Keratinocyte (primary cell): ENCODE measurements at regions not wholly inside any gene's neighbourhood (a gene's known extent, or its start where the extent isn't known, plus 50 kb on each side); places are given as distances from the start of the nearest gene placed in this dataset.

Source experiments
- DNase-seq: peaks from one replicate; pipeline ENCODE4 v3.0.0-alpha.2; 2011; ENCODE audit warnings: low read depth, missing footprints, low spot score
- FAIRE-seq: peaks from 2 replicates; lab custom pipeline; 2011; peaks lifted over from hg19 to GRCh38; lab: Jason Lieb, UNC
- H2AFZ ChIP-seq: 2 replicates; pipeline ENCODE4 v1.6.0; 2012; ENCODE audit warnings: low read length, control low read depth, inconsistent platforms; ENCODE audit not compliant: control insufficient read depth
- H3K27ac ChIP-seq: 2 replicates; pipeline ENCODE4 v1.5.1; 2011; ENCODE audit warnings: low read length; ENCODE audit not compliant: control insufficient read depth, insufficient read depth
- H3K27me3 ChIP-seq: 3 replicates; pipeline ENCODE4 v1.6.0; 2011; ENCODE audit warnings: low read length; ENCODE audit not compliant: control insufficient read depth, insufficient read depth; ENCODE audit errors: extremely low read depth
- H3K36me3 ChIP-seq, 2 experiments: 2 replicates in 1 of 2; 3 replicates in 1 of 2; pipeline ENCODE4 v1.5.1; 2011; ENCODE audit warnings: low read length in 2 of 2, mild to moderate bottlenecking in 1 of 2; ENCODE audit not compliant: control insufficient read depth in 2 of 2, insufficient read depth in 2 of 2; ENCODE audit errors: extremely low read depth in 1 of 2
- H3K4me1 ChIP-seq: 3 replicates; pipeline ENCODE4 v1.5.1; 2011; ENCODE audit warnings: low read length; ENCODE audit not compliant: control insufficient read depth, insufficient read depth; ENCODE audit errors: extremely low read depth
- H3K4me2 ChIP-seq: 3 replicates; pipeline ENCODE4 v1.6.0; 2011; ENCODE audit warnings: low read depth, low read length; ENCODE audit not compliant: control insufficient read depth, insufficient read depth; ENCODE audit errors: extremely low read depth
- H3K4me3 ChIP-seq, 3 experiments: fragments of 200-600 bp in 1 of 3; sonication (generic) in 1 of 3; 2 replicates in 2 of 3; 3 replicates in 1 of 3; pipeline ENCODE4 v1.5.1; 2011 to 2016; ENCODE audit warnings: low read length in 3 of 3, mild to moderate bottlenecking in 3 of 3, control low read depth in 2 of 3, inconsistent platforms in 1 of 3, low read depth in 1 of 3, mixed read lengths in 1 of 3, mixed run types in 1 of 3, moderate library complexity in 1 of 3; ENCODE audit not compliant: control insufficient read depth in 2 of 3, insufficient read depth in 2 of 3; ENCODE audit errors: extremely low read depth in 1 of 3
- H3K79me2 ChIP-seq: 2 replicates; pipeline ENCODE4 v1.6.0; 2012; ENCODE audit warnings: low read length; ENCODE audit not compliant: control insufficient read depth, insufficient read depth
- H3K9ac ChIP-seq: 3 replicates; pipeline ENCODE4 v1.6.0; 2011; ENCODE audit warnings: low read length; ENCODE audit not compliant: control insufficient read depth, insufficient read depth; ENCODE audit errors: extremely low read depth
- H3K9me1 ChIP-seq: 3 replicates; pipeline ENCODE4 v1.6.0; 2011; ENCODE audit warnings: low read length; ENCODE audit not compliant: control insufficient read depth, insufficient read depth; ENCODE audit errors: extremely low read depth
- H3K9me3 ChIP-seq: 2 replicates; pipeline ENCODE4 v1.5.1; 2012; ENCODE audit warnings: low read depth, low read length; ENCODE audit not compliant: control insufficient read depth
- H4K20me1 ChIP-seq: 3 replicates; pipeline ENCODE4 v1.6.0; 2011; ENCODE audit warnings: low read length; ENCODE audit not compliant: control insufficient read depth, insufficient read depth; ENCODE audit errors: extremely low read depth
- EZH2 ChIP-seq: IDR thresholded peaks from one replicate; pipeline ENCODE4 v1.6.1; 2012; ENCODE audit warnings: inconsistent platforms, mild to moderate bottlenecking, low read length, moderate library complexity
- dilution Hi-C: fragments of 300-500 bp; cut with MboI; formaldehyde crosslinking; loops from one replicate; pipeline ENCODE4 v1.7.0; 2020; ENCODE audit warnings: low sequenced_read_pairs; ENCODE audit not compliant: extremely low pct_ligation_motif_present
- TF ChIP-seq, protein P1 (sequence below), 3 experiments: IDR thresholded peaks in 1 of 3; conservative IDR thresholded peaks in 1 of 3; optimal IDR thresholded peaks in 1 of 3; 2 replicates in 2 of 3; 3 replicates in 1 of 3; pipeline versions ENCODE3 to v1.5.1; 2011; ENCODE audit warnings: low read length in 3 of 3, mild to moderate bottlenecking in 3 of 3, moderate library complexity in 2 of 3, control low read depth in 1 of 3, inconsistent platforms in 1 of 3; ENCODE audit not compliant: insufficient read depth in 2 of 3; ENCODE audit errors: extremely low read depth in 1 of 3

DNA sequence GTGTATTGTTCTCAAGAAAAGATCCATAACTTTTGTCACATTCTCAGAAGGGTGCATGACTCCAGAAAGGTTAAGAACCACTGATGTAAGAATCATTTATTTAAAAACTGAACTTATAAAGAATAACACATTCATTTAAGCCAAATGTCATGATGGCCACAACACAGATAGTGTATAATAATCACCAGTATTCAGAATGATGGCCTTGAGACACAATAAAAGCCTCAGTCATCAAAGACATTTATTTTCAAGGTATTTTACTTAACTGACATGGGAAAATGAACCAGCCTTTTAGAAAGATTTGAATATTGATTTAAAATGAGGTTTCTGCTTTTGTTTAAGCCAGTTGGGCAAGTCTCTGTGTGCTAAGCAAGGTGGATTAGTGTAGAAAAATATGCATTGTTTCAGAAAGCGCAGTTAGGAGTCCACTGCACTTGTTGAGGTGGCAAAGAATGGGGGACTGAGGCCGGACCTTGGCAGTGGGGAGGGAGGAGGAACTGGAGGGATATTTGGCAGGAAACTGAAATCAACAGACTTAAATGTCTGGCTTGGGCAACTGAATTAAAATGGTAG lies 371.9 kb upstream of the ESRRG start:
- DNase-seq (no peak), FAIRE-seq (no peak)

DNA sequence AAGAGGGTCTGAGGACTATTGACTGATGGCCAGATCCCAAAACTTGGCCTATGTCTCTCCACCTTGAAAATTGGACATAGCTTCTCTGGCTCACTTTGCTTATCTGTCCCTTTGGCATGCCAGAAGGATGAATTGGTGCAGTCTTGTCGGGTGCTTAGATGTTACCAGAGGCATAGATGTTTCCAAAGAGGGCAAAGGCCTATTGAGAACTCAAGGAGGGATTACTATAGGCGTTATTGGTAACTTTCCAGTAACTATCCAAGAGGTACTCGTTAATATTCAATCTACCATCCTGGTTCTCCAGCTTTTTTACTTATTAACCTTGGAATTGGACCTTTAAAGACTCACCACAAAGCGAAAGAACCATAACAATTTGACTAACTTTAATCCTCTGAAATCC lies 368.3 kb upstream of the ESRRG start:
- Histone ChIP-seq H2AFZ (no peak overlapping the region), H4K20me1 (no peaks in the 10 kb centered on the region), H3K9me3 (no peaks in the 10 kb centered on the region), H3K27me3 (peaks cover 17% of the 10 kb centered on the region), H3K4me1 (no peaks in the 10 kb centered on the region), H3K36me3 (no peaks in the 10 kb centered on the region), H3K9me1 (no peaks in the 10 kb centered on the region), H3K4me3 (no peak overlapping the region), H3K27ac (no peak overlapping the region), H3K9ac (no peak overlapping the region), H3K4me2 (no peak overlapping the region), H3K79me2 (no peaks in the 10 kb centered on the region)
- FAIRE-seq (no peak), DNase-seq (no peak)
- no peak for TF ChIP-seq EZH2
- TF ChIP-seq, protein P1, sequence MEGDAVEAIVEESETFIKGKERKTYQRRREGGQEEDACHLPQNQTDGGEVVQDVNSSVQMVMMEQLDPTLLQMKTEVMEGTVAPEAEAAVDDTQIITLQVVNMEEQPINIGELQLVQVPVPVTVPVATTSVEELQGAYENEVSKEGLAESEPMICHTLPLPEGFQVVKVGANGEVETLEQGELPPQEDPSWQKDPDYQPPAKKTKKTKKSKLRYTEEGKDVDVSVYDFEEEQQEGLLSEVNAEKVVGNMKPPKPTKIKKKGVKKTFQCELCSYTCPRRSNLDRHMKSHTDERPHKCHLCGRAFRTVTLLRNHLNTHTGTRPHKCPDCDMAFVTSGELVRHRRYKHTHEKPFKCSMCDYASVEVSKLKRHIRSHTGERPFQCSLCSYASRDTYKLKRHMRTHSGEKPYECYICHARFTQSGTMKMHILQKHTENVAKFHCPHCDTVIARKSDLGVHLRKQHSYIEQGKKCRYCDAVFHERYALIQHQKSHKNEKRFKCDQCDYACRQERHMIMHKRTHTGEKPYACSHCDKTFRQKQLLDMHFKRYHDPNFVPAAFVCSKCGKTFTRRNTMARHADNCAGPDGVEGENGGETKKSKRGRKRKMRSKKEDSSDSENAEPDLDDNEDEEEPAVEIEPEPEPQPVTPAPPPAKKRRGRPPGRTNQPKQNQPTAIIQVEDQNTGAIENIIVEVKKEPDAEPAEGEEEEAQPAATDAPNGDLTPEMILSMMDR (optimal IDR thresholded peaks at IDR 0.05 in 1 of 3, IDR thresholded peaks at IDR 0.05 in 1 of 3, conservative IDR thresholded peaks at IDR 0.05 in 1 of 3; ENCODE audit: extremely low read depth in 1 of 3, insufficient read depth in 2 of 3, low read length in 3 of 3): no peak
- dilution Hi-C loops: no loop called here

More for the DNA sequence above, 371.9 kb upstream of the ESRRG start:
- Histone ChIP-seq H4K20me1 (no peaks in the 10 kb centered on the region), H3K36me3 (no peaks in the 10 kb centered on the region), H3K9me1 (no peaks in the 10 kb centered on the region), H2AFZ (no peak overlapping the region), H3K79me2 (no peaks in the 10 kb centered on the region), H3K27me3 (peaks cover 3% of the 10 kb centered on the region), H3K4me2 (no peak overlapping the region), H3K9me3 (no peaks in the 10 kb centered on the region), H3K27ac (no peak overlapping the region), H3K4me1 (no peaks in the 10 kb centered on the region), H3K4me3 (no peak overlapping the region), H3K9ac (no peak overlapping the region)
- no peak for TF ChIP-seq EZH2
- TF ChIP-seq, protein P1 (optimal IDR thresholded peaks at IDR 0.05 in 1 of 3, IDR thresholded peaks at IDR 0.05 in 1 of 3, conservative IDR thresholded peaks at IDR 0.05 in 1 of 3; ENCODE audit: extremely low read depth in 1 of 3, insufficient read depth in 2 of 3, low read length in 3 of 3): no peak
- dilution Hi-C loops: no loop called here
